ENCODE measurements at regions not wholly inside any gene's neighbourhood (a gene's known extent, or its start where the extent isn't known, plus 50 kb on each side); places are given as distances from the start of the nearest gene placed in this dataset.

- TF ChIP-seq CTCF (conservative IDR thresholded peaks at IDR 0.05; ENCODE audit: low read depth, low read length): no peak
- no peak for TF ChIP-seq EZH2 (IDR thresholded peaks at IDR 0.05; ENCODE audit: borderline replicate concordance, low read depth, low read length, poor library complexity, severe bottlenecking)
Measured at GRCh38 chr7:121793716-121794115, 79.2 kb upstream of the PTPRZ1 start.

Measured in A673 (cell line).